GM23338 (cell line): ENCODE measurements at regions not wholly inside any gene's neighbourhood (a gene's known extent, or its start where the extent isn't known, plus 50 kb on each side); places are given as distances from the start of the nearest gene placed in this dataset.

Source experiments
- ATAC-seq: fragments of 200-7000 bp; cut with Tn5 transposase; 3 replicates; pipeline ENCODE4 v1.9.1; 2020
- DNase-seq: peaks from one replicate; pipeline ENCODE4 v3.0.0-alpha.2; 2015; ENCODE audit warnings: low spot score
- H2AFZ ChIP-seq: fragments of 200-600 bp; sonication (generic); 2 replicates; pipeline ENCODE4 v1.8.0; 2016; ENCODE audit warnings: antibody characterized with exemption, mild to moderate bottlenecking, moderate library complexity
- H3F3A ChIP-seq: fragments of 200-600 bp; sonication (generic); replicated peaks from 2 replicates; pipeline ENCODE4 v1.8.0; 2017; ENCODE audit warnings: antibody characterized with exemption, mixed run types, low read depth
- H3K27ac ChIP-seq: fragments of 200-600 bp; sonication (generic); 2 replicates; pipeline ENCODE4 v1.6.1; 2016; ENCODE audit warnings: low read depth
- H3K27me3 ChIP-seq: fragments of 200-600 bp; sonication (generic); 2 replicates; pipeline ENCODE4 v1.8.0; 2016; ENCODE audit warnings: mild to moderate bottlenecking, mixed run types, moderate library complexity; ENCODE audit not compliant: insufficient read depth
- H3K36me3 ChIP-seq: fragments of 200-600 bp; sonication (generic); 2 replicates; pipeline ENCODE4 v1.8.0; 2016; ENCODE audit warnings: mild to moderate bottlenecking; ENCODE audit not compliant: insufficient read depth
- H3K4me1 ChIP-seq: fragments of 200-600 bp; sonication (generic); 2 replicates; pipeline ENCODE4 v1.8.0; 2016; ENCODE audit warnings: mild to moderate bottlenecking, moderate library complexity; ENCODE audit not compliant: insufficient read depth
- H3K4me2 ChIP-seq: fragments of 200-600 bp; sonication (generic); 2 replicates; pipeline ENCODE4 v1.7.1; 2017; ENCODE audit warnings: mixed run types
- H3K4me3 ChIP-seq: fragments of 200-600 bp; sonication (generic); 2 replicates; pipeline ENCODE4 v1.6.1; 2016; ENCODE audit warnings: mixed run types
- H3K79me2 ChIP-seq: fragments of 200-600 bp; sonication (generic); replicated peaks from 2 replicates; pipeline ENCODE4 v1.8.0; 2017; ENCODE audit warnings: mild to moderate bottlenecking; ENCODE audit not compliant: insufficient read depth
- H3K9me2 ChIP-seq: fragments of 200-600 bp; sonication (generic); 2 replicates; pipeline ENCODE4 v1.8.0; 2017; ENCODE audit not compliant: insufficient read depth
- H4K20me1 ChIP-seq: fragments of 200-600 bp; sonication (generic); replicated peaks from 2 replicates; pipeline ENCODE4 v1.8.0; 2017; ENCODE audit warnings: mild to moderate bottlenecking; ENCODE audit not compliant: insufficient read depth
- H3K27ac Mint-ChIP-seq: 2 replicates; pipeline ENCODE4 v1.8.0; 2020; ENCODE audit warnings: inconsistent platforms, mild to moderate bottlenecking, moderate library complexity, mixed read lengths
- H3K27me3 Mint-ChIP-seq: 3 replicates; pipeline ENCODE4 v1.8.0; 2022; ENCODE audit warnings: low read depth, mild to moderate bottlenecking, moderate library complexity, mixed read lengths, inconsistent platforms; ENCODE audit not compliant: insufficient read depth, poor library complexity
- H3K36me3 Mint-ChIP-seq: 3 replicates; pipeline ENCODE4 v1.8.0; 2021; ENCODE audit warnings: low read depth, mild to moderate bottlenecking, inconsistent platforms, moderate library complexity, mixed read lengths
- H3K4me1 Mint-ChIP-seq: 3 replicates; pipeline ENCODE4 v1.8.0; 2020; ENCODE audit warnings: mild to moderate bottlenecking, inconsistent platforms, mixed read lengths
- H3K4me3 Mint-ChIP-seq: 3 replicates; pipeline ENCODE4 v1.8.0; 2021; ENCODE audit warnings: moderate library complexity, mild to moderate bottlenecking, inconsistent platforms, mixed read lengths
- H3K9me3 Mint-ChIP-seq: 3 replicates; pipeline ENCODE4 v1.8.0; 2020; ENCODE audit warnings: moderate library complexity, mild to moderate bottlenecking, inconsistent platforms, mixed read lengths
- CREB1 ChIP-seq: fragments of 250-450 bp; sonication (Bioruptor Pico); IDR thresholded peaks from 2 replicates; pipeline ENCODE4 v1.5.0; 2020; ENCODE audit warnings: low read depth, mild to moderate bottlenecking, moderate library complexity
- EZH2 ChIP-seq: fragments of 200-600 bp; sonication (generic); IDR thresholded peaks from one replicate; pipeline ENCODE4 v1.8.0; 2017; ENCODE audit warnings: antibody characterized with exemption, mild to moderate bottlenecking, low read depth; ENCODE audit not compliant: unreplicated experiment
- EZH2phosphoT487 ChIP-seq: fragments of 200-600 bp; sonication (generic); IDR thresholded peaks from one replicate; pipeline ENCODE4 v1.8.1; 2018; ENCODE audit warnings: antibody characterized with exemption; ENCODE audit not compliant: unreplicated experiment
- POLR2AphosphoS5 ChIP-seq: IDR thresholded peaks from 2 replicates; pipeline ENCODE4 v1.6.1; 2016; ENCODE audit warnings: antibody characterized with exemption, low read depth
- ZNF462 ChIP-seq: fragments of 250-450 bp; sonication (Bioruptor Pico); IDR thresholded peaks from 2 replicates; pipeline ENCODE4 v1.5.0; 2020; ENCODE audit warnings: mild to moderate bottlenecking, moderate library complexity

- no peaks in the 10 kb centered on the region for H3K9me2 ChIP-seq
- no peak overlapping the region for H3K4me2 ChIP-seq
- H2AFZ ChIP-seq, result no peak overlapping the region
- no peak overlapping the region for H3K4me3 Mint-ChIP-seq
- H3K4me1 Mint-ChIP-seq, result no peaks in the 10 kb centered on the region
- H3K4me3 ChIP-seq, result no peak overlapping the region
- H3K27ac Mint-ChIP-seq, result no peak overlapping the region
- TF ChIP-seq EZH2 (no peak), EZH2phosphoT487 (no peak), POLR2AphosphoS5 (no peak)
- DNase-seq, result no peak
- no peaks in the 10 kb centered on the region for H3F3A ChIP-seq
- H3K27me3 ChIP-seq, result no peaks in the 10 kb centered on the region
- no peaks in the 10 kb centered on the region for H4K20me1 ChIP-seq
- no peak for ATAC-seq
- no peaks in the 10 kb centered on the region for H3K79me2 ChIP-seq
- H3K36me3 ChIP-seq, result no peaks in the 10 kb centered on the region
- H3K4me1 ChIP-seq, result no peaks in the 10 kb centered on the region
- H3K27me3 Mint-ChIP-seq, result peaks cover 1% of the 10 kb centered on the region
- H3K36me3 Mint-ChIP-seq, result 0 out of 3 replicates have a peak, but pooled peaks cover 3% of the 10 kb centered on the region
- no peak overlapping the region for H3K27ac ChIP-seq
- no peaks in the 10 kb centered on the region for H3K9me3 Mint-ChIP-seq
Measured at GRCh38 chr10:21458126-21458871, 67.2 kb downstream of the SKIDA1 start.

- Mint-ChIP-seq H3K36me3 (0 out of 3 replicates have a peak, but pooled peaks cover 3% of the 10 kb centered on the region), H3K4me1 (no peaks in the 10 kb centered on the region; the same call in 2 of the 3 replicates), H3K9me3 (no peaks in the 10 kb centered on the region), H3K4me3 (no peak overlapping the region), H3K27ac (no peak overlapping the region), H3K27me3 (peaks cover 1% of the 10 kb centered on the region)
- Histone ChIP-seq H3K27ac (no peak overlapping the region), H3K4me1 (no peaks in the 10 kb centered on the region), H2AFZ (no peak overlapping the region), H3K27me3 (no peaks in the 10 kb centered on the region), H4K20me1 (no peaks in the 10 kb centered on the region), H3K9me2 (no peaks in the 10 kb centered on the region), H3K4me3 (no peak overlapping the region), H3K79me2 (no peaks in the 10 kb centered on the region), H3K4me2 (no peak overlapping the region), H3F3A (no peaks in the 10 kb centered on the region), H3K36me3 (no peaks in the 10 kb centered on the region)
- ATAC-seq (no peak), DNase-seq (no peak)
- TF ChIP-seq CREB1 (CRISPR knock-in tag) (no peak), EZH2 (no peak), ZNF462 (CRISPR knock-in tag) (no peak), EZH2phosphoT487 (no peak)
Measured at GRCh38 chr10:21456160-21456559, 69.3 kb downstream of the SKIDA1 start.
